GM23338 (cell line): ENCODE measurements at regions not wholly inside any gene's neighbourhood (a gene's known extent, or its start where the extent isn't known, plus 50 kb on each side); places are given as distances from the start of the nearest gene placed in this dataset.

Experiments used
- ATAC-seq: fragments of 200-7000 bp; cut with Tn5 transposase; 3 replicates; pipeline ENCODE4 v1.9.1; 2020
- DNase-seq: peaks from one replicate; pipeline ENCODE4 v3.0.0-alpha.2; 2015; ENCODE audit warnings: low spot score
- H2AFZ ChIP-seq: fragments of 200-600 bp; sonication (generic); 2 replicates; pipeline ENCODE4 v1.8.0; 2016; ENCODE audit warnings: antibody characterized with exemption, mild to moderate bottlenecking, moderate library complexity
- H3F3A ChIP-seq: fragments of 200-600 bp; sonication (generic); replicated peaks from 2 replicates; pipeline ENCODE4 v1.8.0; 2017; ENCODE audit warnings: antibody characterized with exemption, mixed run types, low read depth
- H3K27ac ChIP-seq: fragments of 200-600 bp; sonication (generic); 2 replicates; pipeline ENCODE4 v1.6.1; 2016; ENCODE audit warnings: low read depth
- H3K27me3 ChIP-seq: fragments of 200-600 bp; sonication (generic); 2 replicates; pipeline ENCODE4 v1.8.0; 2016; ENCODE audit warnings: mild to moderate bottlenecking, mixed run types, moderate library complexity; ENCODE audit not compliant: insufficient read depth
- H3K36me3 ChIP-seq: fragments of 200-600 bp; sonication (generic); 2 replicates; pipeline ENCODE4 v1.8.0; 2016; ENCODE audit warnings: mild to moderate bottlenecking; ENCODE audit not compliant: insufficient read depth
- H3K4me1 ChIP-seq: fragments of 200-600 bp; sonication (generic); 2 replicates; pipeline ENCODE4 v1.8.0; 2016; ENCODE audit warnings: mild to moderate bottlenecking, moderate library complexity; ENCODE audit not compliant: insufficient read depth
- H3K4me2 ChIP-seq: fragments of 200-600 bp; sonication (generic); 2 replicates; pipeline ENCODE4 v1.7.1; 2017; ENCODE audit warnings: mixed run types
- H3K4me3 ChIP-seq: fragments of 200-600 bp; sonication (generic); 2 replicates; pipeline ENCODE4 v1.6.1; 2016; ENCODE audit warnings: mixed run types
- H3K79me2 ChIP-seq: fragments of 200-600 bp; sonication (generic); replicated peaks from 2 replicates; pipeline ENCODE4 v1.8.0; 2017; ENCODE audit warnings: mild to moderate bottlenecking; ENCODE audit not compliant: insufficient read depth
- H3K9me2 ChIP-seq: fragments of 200-600 bp; sonication (generic); 2 replicates; pipeline ENCODE4 v1.8.0; 2017; ENCODE audit not compliant: insufficient read depth
- H4K20me1 ChIP-seq: fragments of 200-600 bp; sonication (generic); replicated peaks from 2 replicates; pipeline ENCODE4 v1.8.0; 2017; ENCODE audit warnings: mild to moderate bottlenecking; ENCODE audit not compliant: insufficient read depth
- H3K27ac Mint-ChIP-seq: 2 replicates; pipeline ENCODE4 v1.8.0; 2020; ENCODE audit warnings: inconsistent platforms, mild to moderate bottlenecking, moderate library complexity, mixed read lengths
- H3K27me3 Mint-ChIP-seq: 3 replicates; pipeline ENCODE4 v1.8.0; 2022; ENCODE audit warnings: low read depth, mild to moderate bottlenecking, moderate library complexity, mixed read lengths, inconsistent platforms; ENCODE audit not compliant: insufficient read depth, poor library complexity
- H3K36me3 Mint-ChIP-seq: 3 replicates; pipeline ENCODE4 v1.8.0; 2021; ENCODE audit warnings: low read depth, mild to moderate bottlenecking, inconsistent platforms, moderate library complexity, mixed read lengths
- H3K4me1 Mint-ChIP-seq: 3 replicates; pipeline ENCODE4 v1.8.0; 2020; ENCODE audit warnings: mild to moderate bottlenecking, inconsistent platforms, mixed read lengths
- H3K4me3 Mint-ChIP-seq: 3 replicates; pipeline ENCODE4 v1.8.0; 2021; ENCODE audit warnings: moderate library complexity, mild to moderate bottlenecking, inconsistent platforms, mixed read lengths
- H3K9me3 Mint-ChIP-seq: 3 replicates; pipeline ENCODE4 v1.8.0; 2020; ENCODE audit warnings: moderate library complexity, mild to moderate bottlenecking, inconsistent platforms, mixed read lengths
- CREB1 ChIP-seq: fragments of 250-450 bp; sonication (Bioruptor Pico); IDR thresholded peaks from 2 replicates; pipeline ENCODE4 v1.5.0; 2020; ENCODE audit warnings: low read depth, mild to moderate bottlenecking, moderate library complexity
- EZH2 ChIP-seq: fragments of 200-600 bp; sonication (generic); IDR thresholded peaks from one replicate; pipeline ENCODE4 v1.8.0; 2017; ENCODE audit warnings: antibody characterized with exemption, mild to moderate bottlenecking, low read depth; ENCODE audit not compliant: unreplicated experiment
- EZH2phosphoT487 ChIP-seq: fragments of 200-600 bp; sonication (generic); IDR thresholded peaks from one replicate; pipeline ENCODE4 v1.8.1; 2018; ENCODE audit warnings: antibody characterized with exemption; ENCODE audit not compliant: unreplicated experiment
- JUNB ChIP-seq: IDR thresholded peaks from one replicate; pipeline ENCODE4 v1.6.1; 2016; ENCODE audit warnings: antibody characterized with exemption; ENCODE audit not compliant: unreplicated experiment
- NANOG ChIP-seq: IDR thresholded peaks from 2 replicates; pipeline ENCODE4 v1.6.1; 2016; ENCODE audit warnings: antibody characterized with exemption, borderline replicate concordance
- POLR2AphosphoS5 ChIP-seq: IDR thresholded peaks from 2 replicates; pipeline ENCODE4 v1.6.1; 2016; ENCODE audit warnings: antibody characterized with exemption, low read depth
- REST ChIP-seq: IDR thresholded peaks from one replicate; pipeline ENCODE4 v1.6.1; 2018; ENCODE audit warnings: antibody characterized with exemption; ENCODE audit not compliant: unreplicated experiment
- STAT1 ChIP-seq: IDR thresholded peaks from one replicate; pipeline ENCODE4 v1.6.1; 2016; ENCODE audit warnings: antibody characterized with exemption; ENCODE audit not compliant: unreplicated experiment
- ZNF114 ChIP-seq: fragments of 250-450 bp; sonication (Bioruptor Pico); IDR thresholded peaks from 2 replicates; pipeline ENCODE4 v1.5.0; 2020; ENCODE audit warnings: mild to moderate bottlenecking, moderate library complexity
- ZNF331 ChIP-seq: fragments of 250-450 bp; sonication (Bioruptor Pico); IDR thresholded peaks from 2 replicates; pipeline ENCODE4 v1.5.0; 2020; ENCODE audit warnings: low read depth, mild to moderate bottlenecking, moderate library complexity
- TF ChIP-seq, protein P1 (sequence below): IDR thresholded peaks from 2 replicates; pipeline ENCODE4 v1.6.1; 2016; ENCODE audit warnings: antibody characterized with exemption
- TF ChIP-seq, protein P2 (sequence below): fragments of 250-450 bp; sonication (Bioruptor Pico); IDR thresholded peaks from 2 replicates; pipeline ENCODE4 v1.5.0; 2020; ENCODE audit warnings: mild to moderate bottlenecking, moderate library complexity

DNA sequence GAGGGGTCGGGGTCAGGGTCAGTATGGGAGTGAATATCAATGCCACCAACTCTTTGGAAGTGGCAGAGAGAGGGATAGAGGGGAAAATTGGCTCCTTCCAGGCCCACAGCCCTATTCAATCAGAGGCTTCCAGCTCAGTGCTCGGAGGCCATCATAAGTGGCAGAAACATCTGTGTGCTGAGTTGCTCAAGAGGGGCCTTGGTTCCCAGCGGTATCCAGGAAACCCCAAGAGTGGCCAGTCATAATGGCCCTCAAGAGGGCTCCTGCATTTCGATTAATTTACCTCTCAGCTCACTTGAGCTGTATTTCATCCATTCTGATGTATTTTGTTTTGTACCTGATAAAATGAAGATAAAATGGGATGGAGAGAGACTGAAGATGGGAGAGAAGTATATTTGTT is 154.3 kb upstream of the EOLA2 start:
- Histone ChIP-seq H3K27me3 (no peaks in the 10 kb centered on the region), H3F3A (no peaks in the 10 kb centered on the region), H3K36me3 (no peaks in the 10 kb centered on the region), H2AFZ (no peak overlapping the region), H3K79me2 (no peaks in the 10 kb centered on the region), H3K9me2 (no peaks in the 10 kb centered on the region), H3K4me1 (no peaks in the 10 kb centered on the region), H4K20me1 (no peaks in the 10 kb centered on the region), H3K4me3 (no peak overlapping the region), H3K4me2 (no peak overlapping the region), H3K27ac (no peak overlapping the region)
- TF ChIP-seq JUNB (no peak), EZH2 (no peak), NANOG (no peak)
- TF ChIP-seq, protein P1, sequence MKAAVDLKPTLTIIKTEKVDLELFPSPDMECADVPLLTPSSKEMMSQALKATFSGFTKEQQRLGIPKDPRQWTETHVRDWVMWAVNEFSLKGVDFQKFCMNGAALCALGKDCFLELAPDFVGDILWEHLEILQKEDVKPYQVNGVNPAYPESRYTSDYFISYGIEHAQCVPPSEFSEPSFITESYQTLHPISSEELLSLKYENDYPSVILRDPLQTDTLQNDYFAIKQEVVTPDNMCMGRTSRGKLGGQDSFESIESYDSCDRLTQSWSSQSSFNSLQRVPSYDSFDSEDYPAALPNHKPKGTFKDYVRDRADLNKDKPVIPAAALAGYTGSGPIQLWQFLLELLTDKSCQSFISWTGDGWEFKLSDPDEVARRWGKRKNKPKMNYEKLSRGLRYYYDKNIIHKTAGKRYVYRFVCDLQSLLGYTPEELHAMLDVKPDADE, result no peak
- no peak overlapping the region for H3K27ac Mint-ChIP-seq
- DNase-seq (no peak), ATAC-seq (no peak)
- no peaks in the 10 kb centered on the region for H3K36me3 Mint-ChIP-seq
- no peaks in the 10 kb centered on the region for H3K27me3 Mint-ChIP-seq
- no peaks in the 10 kb centered on the region; the same call in 2 of the 3 replicates for H3K4me1 Mint-ChIP-seq
- H3K4me3 Mint-ChIP-seq, result no peak overlapping the region
- H3K9me3 Mint-ChIP-seq, result no peaks in the 10 kb centered on the region

GRCh38 chrX:150094375-150094774 is 156.1 kb upstream of the EOLA2 start:
- no peaks in the 10 kb centered on the region for H3K36me3 ChIP-seq
- H3K27ac ChIP-seq, result no peak overlapping the region
- H3K27me3 ChIP-seq, result no peaks in the 10 kb centered on the region
- no peak for DNase-seq
- no peak for ATAC-seq
- H3K9me3 Mint-ChIP-seq, result no peaks in the 10 kb centered on the region
- no peaks in the 10 kb centered on the region for H3K9me2 ChIP-seq
- no peaks in the 10 kb centered on the region for H3F3A ChIP-seq
- no peaks in the 10 kb centered on the region for H3K27me3 Mint-ChIP-seq
- H3K4me1 ChIP-seq, result no peaks in the 10 kb centered on the region
- no peaks in the 10 kb centered on the region; the same call in 2 of the 3 replicates for H3K4me1 Mint-ChIP-seq
- H3K4me2 ChIP-seq, result no peak overlapping the region
- no peaks in the 10 kb centered on the region for H3K36me3 Mint-ChIP-seq
- no peak overlapping the region for H2AFZ ChIP-seq
- H3K4me3 Mint-ChIP-seq, result no peak overlapping the region
- no peaks in the 10 kb centered on the region for H4K20me1 ChIP-seq
- no peak overlapping the region for H3K4me3 ChIP-seq
- H3K79me2 ChIP-seq, result no peaks in the 10 kb centered on the region
- no peak overlapping the region for H3K27ac Mint-ChIP-seq
- no peak for TF ChIP-seq CREB1
- no peak for TF ChIP-seq EZH2
- TF ChIP-seq ZNF331 (CRISPR knock-in tag), result no peak
- TF ChIP-seq EZH2phosphoT487, result no peak
- no peak for TF ChIP-seq JUNB
- TF ChIP-seq REST, result no peak
- TF ChIP-seq POLR2AphosphoS5, result no peak
- no peak for TF ChIP-seq ZNF114 (CRISPR knock-in tag)
- no peak for TF ChIP-seq STAT1
- TF ChIP-seq, protein P2, sequence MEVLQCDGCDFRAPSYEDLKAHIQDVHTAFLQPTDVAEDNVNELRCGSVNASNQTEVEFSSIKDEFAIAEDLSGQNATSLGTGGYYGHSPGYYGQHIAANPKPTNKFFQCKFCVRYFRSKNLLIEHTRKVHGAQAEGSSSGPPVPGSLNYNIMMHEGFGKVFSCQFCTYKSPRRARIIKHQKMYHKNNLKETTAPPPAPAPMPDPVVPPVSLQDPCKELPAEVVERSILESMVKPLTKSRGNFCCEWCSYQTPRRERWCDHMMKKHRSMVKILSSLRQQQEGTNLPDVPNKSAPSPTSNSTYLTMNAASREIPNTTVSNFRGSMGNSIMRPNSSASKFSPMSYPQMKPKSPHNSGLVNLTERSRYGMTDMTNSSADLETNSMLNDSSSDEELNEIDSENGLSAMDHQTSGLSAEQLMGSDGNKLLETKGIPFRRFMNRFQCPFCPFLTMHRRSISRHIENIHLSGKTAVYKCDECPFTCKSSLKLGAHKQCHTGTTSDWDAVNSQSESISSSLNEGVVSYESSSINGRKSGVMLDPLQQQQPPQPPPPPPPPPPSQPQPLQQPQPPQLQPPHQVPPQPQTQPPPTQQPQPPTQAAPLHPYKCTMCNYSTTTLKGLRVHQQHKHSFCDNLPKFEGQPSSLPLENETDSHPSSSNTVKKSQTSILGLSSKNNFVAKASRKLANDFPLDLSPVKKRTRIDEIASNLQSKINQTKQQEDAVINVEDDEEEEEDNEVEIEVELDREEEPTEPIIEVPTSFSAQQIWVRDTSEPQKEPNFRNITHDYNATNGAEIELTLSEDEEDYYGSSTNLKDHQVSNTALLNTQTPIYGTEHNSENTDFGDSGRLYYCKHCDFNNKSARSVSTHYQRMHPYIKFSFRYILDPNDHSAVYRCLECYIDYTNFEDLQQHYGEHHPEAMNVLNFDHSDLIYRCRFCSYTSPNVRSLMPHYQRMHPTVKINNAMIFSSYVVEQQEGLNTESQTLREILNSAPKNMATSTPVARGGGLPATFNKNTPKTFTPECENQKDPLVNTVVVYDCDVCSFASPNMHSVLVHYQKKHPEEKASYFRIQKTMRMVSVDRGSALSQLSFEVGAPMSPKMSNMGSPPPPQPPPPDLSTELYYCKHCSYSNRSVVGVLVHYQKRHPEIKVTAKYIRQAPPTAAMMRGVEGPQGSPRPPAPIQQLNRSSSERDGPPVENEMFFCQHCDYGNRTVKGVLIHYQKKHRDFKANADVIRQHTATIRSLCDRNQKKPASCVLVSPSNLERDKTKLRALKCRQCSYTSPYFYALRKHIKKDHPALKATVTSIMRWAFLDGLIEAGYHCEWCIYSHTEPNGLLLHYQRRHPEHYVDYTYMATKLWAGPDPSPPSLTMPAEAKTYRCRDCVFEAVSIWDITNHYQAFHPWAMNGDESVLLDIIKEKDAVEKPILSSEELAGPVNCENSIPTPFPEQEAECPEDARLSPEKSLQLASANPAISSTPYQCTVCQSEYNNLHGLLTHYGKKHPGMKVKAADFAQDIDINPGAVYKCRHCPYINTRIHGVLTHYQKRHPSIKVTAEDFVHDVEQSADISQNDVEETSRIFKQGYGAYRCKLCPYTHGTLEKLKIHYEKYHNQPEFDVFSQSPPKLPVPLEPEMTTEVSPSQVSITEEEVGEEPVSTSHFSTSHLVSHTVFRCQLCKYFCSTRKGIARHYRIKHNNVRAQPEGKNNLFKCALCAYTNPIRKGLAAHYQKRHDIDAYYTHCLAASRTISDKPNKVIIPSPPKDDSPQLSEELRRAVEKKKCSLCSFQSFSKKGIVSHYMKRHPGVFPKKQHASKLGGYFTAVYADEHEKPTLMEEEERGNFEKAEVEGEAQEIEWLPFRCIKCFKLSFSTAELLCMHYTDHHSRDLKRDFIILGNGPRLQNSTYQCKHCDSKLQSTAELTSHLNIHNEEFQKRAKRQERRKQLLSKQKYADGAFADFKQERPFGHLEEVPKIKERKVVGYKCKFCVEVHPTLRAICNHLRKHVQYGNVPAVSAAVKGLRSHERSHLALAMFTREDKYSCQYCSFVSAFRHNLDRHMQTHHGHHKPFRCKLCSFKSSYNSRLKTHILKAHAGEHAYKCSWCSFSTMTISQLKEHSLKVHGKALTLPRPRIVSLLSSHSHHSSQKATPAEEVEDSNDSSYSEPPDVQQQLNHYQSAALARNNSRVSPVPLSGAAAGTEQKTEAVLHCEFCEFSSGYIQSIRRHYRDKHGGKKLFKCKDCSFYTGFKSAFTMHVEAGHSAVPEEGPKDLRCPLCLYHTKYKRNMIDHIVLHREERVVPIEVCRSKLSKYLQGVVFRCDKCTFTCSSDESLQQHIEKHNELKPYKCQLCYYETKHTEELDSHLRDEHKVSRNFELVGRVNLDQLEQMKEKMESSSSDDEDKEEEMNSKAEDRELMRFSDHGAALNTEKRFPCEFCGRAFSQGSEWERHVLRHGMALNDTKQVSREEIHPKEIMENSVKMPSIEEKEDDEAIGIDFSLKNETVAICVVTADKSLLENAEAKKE (CRISPR knock-in tag), result no peak
